Mononuclear cell (primary cell): ENCODE measurements at regions not wholly inside any gene's neighbourhood (a gene's known extent, or its start where the extent isn't known, plus 50 kb on each side); places are given as distances from the start of the nearest gene placed in this dataset.
"Not testable (repeated sequence)": the region's sequence is repeated elsewhere in the genome, so short reads cannot be mapped to it uniquely, and the experiment has no call there.

ENCODE experiments used
- H3K27me3 ChIP-seq: 2 replicates; pipeline ENCODE4 v1.6.0; 2011; ENCODE audit warnings: low read length, control low read depth; ENCODE audit not compliant: insufficient read depth
- H3K4me1 ChIP-seq: 2 replicates; pipeline ENCODE4 v1.5.1; 2011; ENCODE audit warnings: mild to moderate bottlenecking, low read length, control low read depth; ENCODE audit not compliant: insufficient read depth
- H3K4me3 ChIP-seq: 2 replicates; pipeline ENCODE4 v1.5.1; 2011; ENCODE audit warnings: mild to moderate bottlenecking, low read length, moderate library complexity
- H3K9me3 ChIP-seq: 2 replicates; pipeline ENCODE4 v1.5.1; 2011; ENCODE audit warnings: low read depth, mild to moderate bottlenecking, control low read depth, low read length

GRCh38 chr2:64731263-64731643 is 77.5 kb upstream of the SERTAD2 start:
- Histone ChIP-seq H3K4me1 (peaks cover 43% of the 10 kb centered on the region), H3K4me3 (peak overlapping the region; percentile 32), H3K9me3 (no peaks in the 10 kb centered on the region), H3K27me3 (no peaks in the 10 kb centered on the region)

DNA sequence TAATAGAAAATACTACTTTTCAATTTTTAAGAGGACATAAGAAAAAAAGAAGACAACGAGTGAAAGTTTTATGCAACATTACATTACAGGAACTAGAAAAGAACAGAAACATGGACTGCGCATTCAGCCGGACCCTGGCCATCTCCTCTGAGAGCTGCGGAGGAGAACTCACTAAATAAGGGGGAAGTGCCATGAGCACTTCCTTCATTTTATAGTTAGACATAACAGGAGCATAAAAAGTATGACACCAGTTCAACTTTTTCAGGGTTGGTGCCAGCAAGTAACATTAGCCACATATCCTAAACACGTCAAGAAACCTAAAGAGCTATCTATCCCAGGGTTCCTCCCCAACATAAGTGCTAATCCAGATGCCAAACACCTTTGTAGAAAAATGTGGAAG is 78.0 kb upstream of the SERTAD2 start:
- peaks cover 38% of the 10 kb centered on the region for H3K4me1 ChIP-seq
- no peaks in the 10 kb centered on the region for H3K9me3 ChIP-seq
- no peaks in the 10 kb centered on the region for H3K27me3 ChIP-seq
- H3K4me3 ChIP-seq: no peak overlapping the region

DNA sequence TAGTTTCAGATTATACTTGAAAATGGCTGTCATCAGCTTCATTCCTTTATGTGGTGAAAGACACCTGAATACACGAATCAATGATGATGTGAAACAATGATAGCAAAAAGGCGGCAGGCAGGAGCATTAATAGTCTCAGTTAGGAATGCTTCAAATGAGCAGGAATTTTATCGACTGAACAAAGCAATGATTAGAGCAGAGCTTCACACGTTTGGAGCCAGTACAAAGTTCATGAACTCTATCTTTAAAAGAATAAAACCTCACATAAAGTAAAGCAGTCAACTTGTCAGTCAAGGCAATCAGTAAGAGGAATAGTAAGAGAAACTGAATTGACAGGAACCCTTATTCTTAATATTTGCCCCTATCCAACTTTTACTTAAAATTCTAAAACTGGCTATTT is 78.4 kb upstream of the SERTAD2 start:
- Histone ChIP-seq H3K4me1 (peaks cover 34% of the 10 kb centered on the region), H3K9me3 (no peaks in the 10 kb centered on the region), H3K27me3 (no peaks in the 10 kb centered on the region), H3K4me3 (no peak overlapping the region)

- H3K9me3 ChIP-seq: no peaks in the 10 kb centered on the region
- H3K4me3 ChIP-seq: no peak overlapping the region
- H3K27me3 ChIP-seq: no peaks in the 10 kb centered on the region
- H3K4me1 ChIP-seq: peaks cover 15% of the 10 kb centered on the region
Measured at GRCh38 chr2:64735504-64735903, 81.8 kb upstream of the SERTAD2 start.

DNA sequence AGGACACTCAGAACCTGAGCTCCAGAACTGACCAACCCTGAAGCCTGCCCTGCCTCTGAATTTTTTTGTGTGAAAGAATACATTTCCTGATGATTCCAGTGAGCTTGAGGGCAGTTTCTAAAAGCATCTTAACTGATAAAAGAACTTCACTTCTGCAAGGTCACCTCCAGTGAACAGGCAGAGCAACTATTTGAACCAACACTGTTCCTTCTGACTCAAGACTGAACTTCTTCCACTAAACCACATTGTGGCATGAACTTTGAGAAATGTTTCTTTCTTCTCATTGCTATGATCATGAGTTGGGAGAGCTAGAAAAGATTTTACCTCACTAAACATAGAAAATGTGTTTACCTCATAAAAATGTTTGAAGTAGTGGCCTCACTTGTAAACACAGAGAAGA is 83.8 kb upstream of the SERTAD2 start:
- H3K4me3 ChIP-seq: no peak overlapping the region
- no peaks in the 10 kb centered on the region for H3K4me1 ChIP-seq
- H3K27me3 ChIP-seq: no peaks in the 10 kb centered on the region
- H3K9me3 ChIP-seq: no peaks in the 10 kb centered on the region

DNA sequence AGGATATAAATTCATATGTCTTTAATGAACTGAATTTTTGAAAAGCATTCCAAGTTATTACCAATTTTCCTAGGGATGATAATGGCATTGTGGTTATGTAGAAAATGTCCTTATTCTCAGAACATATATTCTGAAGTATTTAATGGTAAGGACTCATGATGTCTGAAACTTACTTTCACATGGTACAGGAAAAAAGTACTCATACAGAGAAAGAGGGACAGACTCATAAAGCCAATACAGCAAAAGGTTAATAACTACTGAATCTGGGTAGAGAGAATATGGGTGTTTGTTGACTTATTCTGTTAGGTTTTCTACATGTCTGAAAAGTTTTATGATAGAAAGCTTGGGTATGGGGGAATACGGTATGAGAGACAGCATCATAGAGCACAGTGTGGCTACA is 84.3 kb upstream of the SERTAD2 start:
- Histone ChIP-seq H3K4me1 (no peaks in the 10 kb centered on the region), H3K9me3 (no peaks in the 10 kb centered on the region), H3K4me3 (no peak overlapping the region), H3K27me3 (no peaks in the 10 kb centered on the region)

GRCh38 chr2:64742678-64743077 is 89.0 kb upstream of the SERTAD2 start:
- H3K4me3 ChIP-seq: no peak overlapping the region
- H3K4me1 ChIP-seq: peaks cover 4% of the 10 kb centered on the region
- H3K27me3 ChIP-seq: no peaks in the 10 kb centered on the region
- H3K9me3 ChIP-seq: no peaks in the 10 kb centered on the region

GRCh38 chr2:64743739-64744330 is 90.1 kb upstream of the SERTAD2 start:
- Histone ChIP-seq H3K27me3 (no peaks in the 10 kb centered on the region), H3K4me1 (peaks cover 13% of the 10 kb centered on the region), H3K9me3 (no peaks in the 10 kb centered on the region), H3K4me3 (no peak overlapping the region)

GRCh38 chr2:64745562-64745961 is 91.8 kb upstream of the SERTAD2 start:
- H3K4me1 ChIP-seq: peaks cover 13% of the 10 kb centered on the region
- H3K4me3 ChIP-seq: no peak overlapping the region
- H3K27me3 ChIP-seq: no peaks in the 10 kb centered on the region
- H3K9me3 ChIP-seq: no peaks in the 10 kb centered on the region

DNA sequence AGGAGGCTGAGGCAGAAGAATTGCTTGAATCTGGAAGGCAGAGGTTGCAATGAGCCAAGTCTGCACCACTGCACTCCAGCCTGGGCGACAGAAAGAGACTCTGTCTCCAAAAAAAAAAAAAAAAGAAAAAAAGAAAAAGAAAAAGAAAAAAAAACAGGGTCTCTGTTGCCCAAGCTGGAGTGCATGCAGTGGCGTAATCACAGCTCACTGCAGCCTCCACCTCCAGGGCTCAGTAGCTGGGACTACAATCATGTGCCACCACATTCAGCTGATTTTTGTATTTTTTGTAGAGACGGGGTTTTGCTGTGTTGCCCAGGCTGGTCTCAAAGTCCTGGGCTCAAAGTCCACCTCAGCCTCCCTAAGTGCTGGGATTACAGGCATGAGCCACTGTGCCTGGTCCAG is 94.0 kb upstream of the SERTAD2 start:
- H3K4me3 ChIP-seq, H3K9me3 ChIP-seq, H3K27me3 ChIP-seq: not testable (repeated sequence)
- peaks cover 18% of the 10 kb centered on the region for H3K4me1 ChIP-seq

DNA sequence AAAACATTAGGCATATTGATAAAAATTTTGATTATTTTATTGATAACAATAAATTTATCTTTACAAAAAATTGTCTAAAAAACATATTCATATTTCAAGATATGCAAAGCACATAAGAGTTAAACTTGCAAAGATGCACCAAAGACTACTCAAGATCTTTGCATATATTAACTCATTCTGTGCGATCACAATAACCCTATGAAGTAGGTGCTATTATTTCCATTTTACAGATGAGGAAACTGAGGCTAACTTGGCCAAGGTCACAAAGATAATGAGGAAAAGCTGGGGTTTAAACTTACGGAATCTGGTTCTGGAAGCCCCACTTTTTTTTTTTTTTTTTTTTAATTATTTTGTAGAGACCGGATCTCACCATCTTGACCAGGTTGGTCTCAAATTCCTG is 94.4 kb upstream of the SERTAD2 start:
- Histone ChIP-seq H3K4me1 (peaks cover 18% of the 10 kb centered on the region), H3K4me3 (no peak overlapping the region), H3K9me3 (no peaks in the 10 kb centered on the region), H3K27me3 (no peaks in the 10 kb centered on the region)

- no peaks in the 10 kb centered on the region for H3K9me3 ChIP-seq
- H3K27me3 ChIP-seq: no peaks in the 10 kb centered on the region
- no peak overlapping the region for H3K4me3 ChIP-seq
- H3K4me1 ChIP-seq: peaks cover 18% of the 10 kb centered on the region
Measured at GRCh38 chr2:64748561-64748960, 94.8 kb upstream of the SERTAD2 start.

- Histone ChIP-seq H3K9me3 (no peaks in the 10 kb centered on the region), H3K27me3 (no peaks in the 10 kb centered on the region), H3K4me1 (peaks cover 23% of the 10 kb centered on the region), H3K4me3 (peak overlapping the region; percentile 98)
Measured at GRCh38 chr2:64749446-64749845, 95.7 kb upstream of the SERTAD2 start.

DNA sequence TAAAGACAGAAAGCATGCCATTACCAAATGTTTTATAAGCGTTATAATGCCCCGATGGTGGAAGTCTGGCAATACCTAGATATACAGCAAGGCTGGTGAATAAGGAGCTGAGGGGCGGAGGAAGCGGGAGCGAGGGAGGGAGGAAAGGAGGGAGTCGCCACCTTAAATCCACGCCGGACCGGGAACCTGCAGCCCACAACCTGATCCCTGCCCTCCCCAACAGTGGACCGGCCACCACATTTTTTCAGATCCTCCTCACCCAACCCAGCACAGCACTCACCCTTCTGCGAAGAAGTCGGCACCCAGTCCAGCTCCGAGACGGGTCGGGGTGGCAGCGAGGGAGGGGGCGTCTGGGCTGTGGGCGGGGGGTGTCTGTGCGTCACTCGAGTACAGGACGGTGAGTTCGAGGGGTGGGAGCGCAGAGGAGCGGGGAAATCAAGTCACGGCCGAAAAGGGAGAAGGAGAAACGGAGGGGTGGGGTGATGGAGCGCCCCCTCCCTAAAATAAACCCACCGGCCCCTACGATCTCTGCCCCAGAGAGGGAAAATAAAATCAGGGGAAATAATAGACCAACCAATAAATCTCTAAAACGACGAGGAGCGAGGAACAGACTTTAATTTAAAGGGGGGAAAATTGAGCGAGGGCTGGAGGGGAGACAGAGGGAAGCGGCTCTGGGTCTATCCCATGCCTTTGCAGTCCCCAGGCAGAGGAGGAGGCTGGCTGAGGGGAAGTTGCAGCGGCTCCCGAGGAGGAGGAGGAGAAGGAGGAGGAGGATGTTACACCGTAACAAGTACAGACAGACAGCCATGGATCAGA is 96.5 kb upstream of the SERTAD2 start:
- Histone ChIP-seq H3K27me3 (no peaks in the 10 kb centered on the region), H3K9me3 (no peaks in the 10 kb centered on the region), H3K4me3 (peak overlapping the region; percentile 98), H3K4me1 (peaks cover 23% of the 10 kb centered on the region)

DNA sequence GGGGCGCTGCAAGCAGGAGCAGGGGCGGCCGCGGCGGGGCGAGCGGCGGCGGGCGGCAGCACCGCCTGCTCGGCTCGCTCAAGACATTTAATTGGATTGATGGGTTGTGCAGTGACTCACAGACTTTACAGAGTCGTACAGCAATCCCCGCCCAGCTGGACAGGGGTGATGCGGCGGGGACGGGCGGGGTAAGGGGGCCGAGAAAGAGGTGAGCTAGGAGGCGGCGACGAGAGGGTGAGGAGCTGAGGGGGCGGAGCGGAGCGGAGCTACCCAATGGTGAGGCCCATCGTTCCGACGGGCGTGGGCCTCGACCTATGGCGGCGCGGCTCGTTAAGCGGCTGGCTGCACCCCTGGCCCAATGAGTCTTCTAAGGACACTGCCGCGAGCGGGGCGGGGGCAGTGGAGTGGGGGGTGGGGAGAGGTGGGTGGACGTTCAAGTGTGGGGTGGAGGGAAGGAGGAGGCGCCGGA is 97.1 kb upstream of the SERTAD2 start:
- peaks cover 23% of the 10 kb centered on the region for H3K4me1 ChIP-seq

More for the DNA sequence above, 97.1 kb upstream of the SERTAD2 start:
- Histone ChIP-seq H3K9me3 (no peaks in the 10 kb centered on the region), H3K27me3 (no peaks in the 10 kb centered on the region), H3K4me3 (peak overlapping the region; percentile 98)
